ENCODE measurements at regions not wholly inside any gene's neighbourhood (a gene's known extent, or its start where the extent isn't known, plus 50 kb on each side); places are given as distances from the start of the nearest gene placed in this dataset.

GRCh38 chr13:57302604-57303003, 135.6 kb downstream of the PRR20E start:
- DNase-seq (ENCODE audit: low spot score in 2 of 2, unreplicated experiment in 2 of 2): no peak
- TF ChIP-seq CTCF (IDR thresholded peaks at IDR 0.05; ENCODE audit: unreplicated experiment): no peak
- H3K36me3 Mint-ChIP-seq: no peaks in the 10 kb centered on the region
- no peaks in the 10 kb centered on the region for H3K4me1 Mint-ChIP-seq
- no peaks in the 10 kb centered on the region for H3K9me3 Mint-ChIP-seq
- no peaks in the 10 kb centered on the region for H3K27me3 Mint-ChIP-seq (ENCODE audit: low read depth)
- no peak overlapping the region for H3K4me3 Mint-ChIP-seq
- H3K27ac Mint-ChIP-seq: no peak overlapping the region

GRCh38 chr13:57311009-57311586, 144.1 kb downstream of the PRR20E start:
- Mint-ChIP-seq H3K4me3 (no peak overlapping the region), H3K9me3 (no peaks in the 10 kb centered on the region), H3K27me3 (ENCODE audit: low read depth) (peaks cover 7% of the 10 kb centered on the region), H3K4me1 (no peaks in the 10 kb centered on the region), H3K27ac (no peak overlapping the region), H3K36me3 (no peaks in the 10 kb centered on the region)
- no peak for TF ChIP-seq CTCF (IDR thresholded peaks at IDR 0.05; ENCODE audit: unreplicated experiment)
- DNase-seq (ENCODE audit: low spot score in 2 of 2, unreplicated experiment in 2 of 2): no peak

GRCh38 chr13:57314897-57315520, 148.0 kb downstream of the PRR20E start:
- DNase-seq (ENCODE audit: low spot score in 2 of 2, unreplicated experiment in 2 of 2): no peak
- Mint-ChIP-seq H3K4me1 (no peaks in the 10 kb centered on the region), H3K27ac (no peak overlapping the region), H3K27me3 (ENCODE audit: low read depth) (peaks cover 7% of the 10 kb centered on the region), H3K9me3 (peaks cover 5% of the 10 kb centered on the region), H3K36me3 (no peaks in the 10 kb centered on the region), H3K4me3 (no peak overlapping the region)
- no peak for TF ChIP-seq CTCF (IDR thresholded peaks at IDR 0.05; ENCODE audit: unreplicated experiment)

GRCh38 chr13:57326532-57326931, 159.5 kb downstream of the PRR20E start:
- H3K27me3 Mint-ChIP-seq (ENCODE audit: low read depth): no peaks in the 10 kb centered on the region
- DNase-seq (ENCODE audit: low spot score in 2 of 2, unreplicated experiment in 2 of 2): no peak
- H3K36me3 Mint-ChIP-seq: no peaks in the 10 kb centered on the region
- TF ChIP-seq CTCF (IDR thresholded peaks at IDR 0.05; ENCODE audit: unreplicated experiment): no peak
- no peaks in the 10 kb centered on the region for H3K9me3 Mint-ChIP-seq
- no peak overlapping the region for H3K4me3 Mint-ChIP-seq
- no peaks in the 10 kb centered on the region for H3K4me1 Mint-ChIP-seq
- no peak overlapping the region for H3K27ac Mint-ChIP-seq

GRCh38 chr13:57340878-57341277, 173.9 kb downstream of the PRR20E start:
- Mint-ChIP-seq H3K4me1 (peaks cover 5% of the 10 kb centered on the region), H3K27me3 (ENCODE audit: low read depth) (no peaks in the 10 kb centered on the region)

More at GRCh38 chr13:57340878-57341277, 173.9 kb downstream of the PRR20E start:
- Mint-ChIP-seq H3K27ac (no peak overlapping the region), H3K4me3 (no peak overlapping the region), H3K9me3 (peaks cover 5% of the 10 kb centered on the region), H3K36me3 (no peaks in the 10 kb centered on the region)
- TF ChIP-seq CTCF (IDR thresholded peaks at IDR 0.05; ENCODE audit: unreplicated experiment): no peak
- DNase-seq (ENCODE audit: low spot score in 2 of 2, unreplicated experiment in 2 of 2): no peak

All from mesothelial cell of epicardium (in vitro differentiated cells).